GM12878 (cell line): ENCODE measurements at regions not wholly inside any gene's neighbourhood (a gene's known extent, or its start where the extent isn't known, plus 50 kb on each side); places are given as distances from the start of the nearest gene placed in this dataset.

Source experiments
- ATAC-seq: fragments of 200-7000 bp; cut with Tn5 transposase; 3 replicates; pipeline ENCODE4 v1.9.1; 2020; ENCODE audit warnings: mild to moderate bottlenecking, moderate library complexity
- BruUV-seq: library from RNA; stranded (reverse); fragments of 400-500 nt; replicated peaks from 2 replicates; lab custom pipeline; 2021; lab: Mats Ljungman, UMichigan
- CTCF ChIA-PET: fragments of 300-600 bp; sonication (Branson Sonifier 250); formaldehyde crosslinking; extraction: SDS; loops from one replicate; lab custom pipeline; 2021; ENCODE audit warnings: inconsistent platforms; lab: Yijun Ruan, JAX
- POLR2A ChIA-PET: fragments of 350-600 bp; formaldehyde crosslinking; extraction: SDS; loops from one replicate; lab custom pipeline; 2021; ENCODE audit warnings: inconsistent platforms; lab: Charles Lee
- RAD21 ChIA-PET: fragments of 300-600 bp; sonication (Branson Sonifier 250); formaldehyde crosslinking; loops from one replicate; lab custom pipeline; 2023; ENCODE audit warnings: antibody characterized with exemption; ENCODE audit not compliant: unreplicated experiment; lab: Charles Lee
- SMC1A ChIA-PET: fragments of 300-600 bp; sonication (Branson Sonifier 250); formaldehyde crosslinking; loops from one replicate; lab custom pipeline; 2023; ENCODE audit not compliant: unreplicated experiment, uncharacterized antibody; lab: Charles Lee
- DNase-seq: peaks from one replicate; pipeline ENCODE4 v3.0.0-alpha.2; 2011; ENCODE audit warnings: low read depth, low spot score
- FAIRE-seq: peaks from 3 replicates; lab custom pipeline; 2011; peaks lifted over from hg19 to GRCh38; lab: Jason Lieb, UNC
- H2AFZ ChIP-seq: 2 replicates; pipeline ENCODE4 v1.6.0; 2011; ENCODE audit warnings: low read depth, low read length, control low read depth; ENCODE audit not compliant: control insufficient read depth
- H3K27ac ChIP-seq: 2 replicates; pipeline ENCODE4 v1.5.1; 2011; ENCODE audit warnings: control low read depth; ENCODE audit not compliant: control insufficient read depth, insufficient read depth
- H3K27me3 ChIP-seq, 2 experiments: replicated peaks in 1 of 2; 2 replicates each; pipeline versions ENCODE4 v1.6.0 to v1.6.1; 2011; ENCODE audit warnings: low read length in 1 of 2; ENCODE audit not compliant: control insufficient read depth in 2 of 2, insufficient read depth in 2 of 2
- H3K36me3 ChIP-seq, 2 experiments: 2 replicates each; pipeline ENCODE4 v1.5.1; 2011; ENCODE audit warnings: low read length in 1 of 2; ENCODE audit not compliant: control insufficient read depth in 2 of 2, insufficient read depth in 2 of 2
- H3K4me1 ChIP-seq: 2 replicates; pipeline ENCODE4 v1.6.1; 2011; ENCODE audit warnings: mild to moderate bottlenecking, low read length, moderate library complexity, mixed read lengths; ENCODE audit not compliant: control insufficient read depth, insufficient read depth
- H3K4me2 ChIP-seq: 2 replicates; pipeline ENCODE4 v1.6.0; 2011; ENCODE audit warnings: control low read depth; ENCODE audit not compliant: control insufficient read depth, insufficient read depth
- H3K4me3 ChIP-seq: fragments of 200-600 bp; sonication (generic); 2 replicates; pipeline ENCODE4 v1.5.1; 2016
- H3K79me2 ChIP-seq: 2 replicates; pipeline ENCODE4 v1.6.0; 2011; ENCODE audit warnings: low read length; ENCODE audit not compliant: control insufficient read depth, insufficient read depth
- H3K9ac ChIP-seq: 2 replicates; pipeline ENCODE4 v1.8.0; 2011; ENCODE audit warnings: low read length, control low read depth, mixed read lengths; ENCODE audit not compliant: control insufficient read depth, insufficient read depth
- H3K9me3 ChIP-seq: replicated peaks from 3 replicates; pipeline ENCODE4 v1.5.1; 2011; ENCODE audit warnings: mild to moderate bottlenecking, low read length; ENCODE audit not compliant: control insufficient read depth, insufficient read depth
- H4K20me1 ChIP-seq: 2 replicates; pipeline ENCODE4 v1.6.0; 2011; ENCODE audit not compliant: control insufficient read depth, insufficient read depth
- ASH2L ChIP-seq: fragments of 300-600, 200-600 bp; sonication (generic); IDR thresholded peaks from 2 replicates; pipeline ENCODE4 v1.6.1; 2017; ENCODE audit warnings: low read depth, mild to moderate bottlenecking, borderline replicate concordance
- BRCA1 ChIP-seq: IDR thresholded peaks from 2 replicates; pipeline ENCODE4 v1.6.1; 2011; ENCODE audit warnings: low read depth, low read length, improper control_type of control experiment
- ELK1 ChIP-seq: IDR thresholded peaks from 2 replicates; pipeline ENCODE4 v1.6.1; 2012; ENCODE audit warnings: low read depth, low read length, improper control_type of control experiment
- KDM1A ChIP-seq: fragments of 200-600 bp; sonication (generic); IDR thresholded peaks from 2 replicates; pipeline ENCODE4 v1.6.1; 2016; ENCODE audit warnings: borderline replicate concordance
- MEF2B ChIP-seq: fragments of 450-650 bp; IDR thresholded peaks from 2 replicates; pipeline ENCODE4 v1.6.1; 2018; ENCODE audit warnings: mild to moderate bottlenecking, moderate library complexity; ENCODE audit not compliant: partially characterized antibody, poor library complexity, severe bottlenecking
- NFXL1 ChIP-seq: fragments of 450-650 bp; IDR thresholded peaks from 2 replicates; pipeline ENCODE4 v1.6.1; 2017; ENCODE audit warnings: antibody characterized with exemption, mild to moderate bottlenecking, borderline replicate concordance
- NFYA ChIP-seq: IDR thresholded peaks from 2 replicates; pipeline ENCODE4 v1.6.1; 2011; ENCODE audit warnings: low read depth, mild to moderate bottlenecking, low read length, improper control_type of control experiment, borderline replicate concordance
- NKRF ChIP-seq: fragments of 450-650 bp; conservative IDR thresholded peaks from 2 replicates; pipeline ENCODE4 v1.6.1; 2017; ENCODE audit warnings: mild to moderate bottlenecking, moderate library complexity
- POLR2AphosphoS2 ChIP-seq: IDR thresholded peaks from 2 replicates; pipeline ENCODE4 v1.6.1; 2011; ENCODE audit warnings: low read depth, mild to moderate bottlenecking, low read length, improper control_type of control experiment, moderate library complexity
- RAD21 ChIP-seq: IDR thresholded peaks from 2 replicates; pipeline ENCODE4 v1.6.1; 2011; ENCODE audit warnings: mild to moderate bottlenecking, low read depth, low read length, moderate library complexity; ENCODE audit not compliant: insufficient read depth
- RCOR1 ChIP-seq: conservative IDR thresholded peaks from 2 replicates; pipeline ENCODE4 v1.6.1; 2012; ENCODE audit warnings: low read depth, low read length, improper control_type of control experiment
- RELB ChIP-seq: fragments of 450-650 bp; IDR thresholded peaks from 2 replicates; pipeline ENCODE4 v1.6.1; 2017; ENCODE audit warnings: low read depth, mild to moderate bottlenecking, moderate library complexity
- YBX1 ChIP-seq: fragments of 450-650 bp; IDR thresholded peaks from 2 replicates; pipeline ENCODE4 v1.6.1; 2016; ENCODE audit warnings: antibody characterized with exemption
- ZBTB40 ChIP-seq: fragments of 450-650 bp; IDR thresholded peaks from 2 replicates; pipeline ENCODE4 v1.6.1; 2016; ENCODE audit warnings: mild to moderate bottlenecking, moderate library complexity, borderline replicate concordance
- ZNF24 ChIP-seq: fragments of 450-650 bp; IDR thresholded peaks from 2 replicates; pipeline ENCODE4 v1.6.1; 2017; ENCODE audit warnings: antibody characterized with exemption, mild to moderate bottlenecking
- ZNF384 ChIP-seq: IDR thresholded peaks from 2 replicates; pipeline ENCODE4 v1.6.1; 2012; ENCODE audit warnings: low read depth, mild to moderate bottlenecking, low read length, improper control_type of control experiment, borderline replicate concordance
- ZZZ3 ChIP-seq: IDR thresholded peaks from 2 replicates; pipeline ENCODE4 v1.6.1; 2011; ENCODE audit warnings: low read depth; ENCODE audit not compliant: control insufficient read depth, insufficient read length
- WGBS: methylation state at CpG from one replicate; pipeline ENCODE4 v1.1.6; 2016; ENCODE audit warnings: low lambda C conversion rate; ENCODE audit not compliant: insufficient replicate concordance, insufficient coverage; ENCODE audit errors: missing lambda C conversion rate; 5-methylcytosine and 5-hydroxymethylcytosine counted together
- in situ Hi-C: fragments of 300-500 bp; cut with MboI; formaldehyde crosslinking; loops from 9 replicates; pipeline ENCODE4 v1.14.3; 2018; ENCODE audit warnings: mixed read lengths
- intact Hi-C: fragments of 100-400 bp; cut with micrococcal nuclease; formaldehyde crosslinking; loops from one replicate; pipeline ENCODE4 v1.14.2; 2022; ENCODE audit not compliant: unreplicated experiment

GRCh38 chr13:37241786-37242185 lies 136.3 kb upstream of the CSNK1A1L start:
- H3K4me3 ChIP-seq: no peak overlapping the region
- 33% methylated on average over 4 of the region's 4 CpGs for WGBS
- RAD21 ChIA-PET: no interaction called here
- TF ChIP-seq NFXL1 (no peak), ELK1 (no peak), ZNF24 (no peak), RAD21 (no peak), NKRF (no peak), KDM1A (no peak), YBX1 (no peak), BRCA1 (no peak), ZNF384 (no peak), ASH2L (no peak), NFYA (no peak), MEF2B (no peak), ZZZ3 (no peak), ZBTB40 (no peak), RCOR1 (no peak), POLR2AphosphoS2 (no peak), RELB (no peak)

More at GRCh38 chr13:37241786-37242185, 136.3 kb upstream of the CSNK1A1L start:
- H3K9ac ChIP-seq: no peak overlapping the region
- intact Hi-C loops: loop anchor here (10.0 kb wide), 1 partner anchor 57 kb away; no protein-coding TSS in a partner anchor
- no peak overlapping the region for H3K27ac ChIP-seq
- H2AFZ ChIP-seq: no peak overlapping the region
- H4K20me1 ChIP-seq: no peaks in the 10 kb centered on the region
- H3K9me3 ChIP-seq: no peaks in the 10 kb centered on the region
- no peak for DNase-seq
- no peak overlapping the region for H3K4me2 ChIP-seq
- POLR2A ChIA-PET: no interaction called here
- SMC1A ChIA-PET: no interaction called here
- H3K36me3 ChIP-seq: no peaks in the 10 kb centered on the region
- no peaks in the 10 kb centered on the region for H3K79me2 ChIP-seq
- in situ Hi-C loops: no loop called here
- no peak for ATAC-seq
- CTCF ChIA-PET: no interaction called here
- H3K27me3 ChIP-seq: no peaks in the 10 kb centered on the region
- H3K4me1 ChIP-seq: no peaks in the 10 kb centered on the region
- no peak for FAIRE-seq
- BruUV-seq: no TSS peak
